ENCODE measurements at regions not wholly inside any gene's neighbourhood (a gene's known extent, or its start where the extent isn't known, plus 50 kb on each side); places are given as distances from the start of the nearest gene placed in this dataset.

- no peak for TF ChIP-seq TEF (CRISPR knock-in tag; IDR thresholded peaks at IDR 0.05)
- TF ChIP-seq AKNA (CRISPR knock-in tag; IDR thresholded peaks at IDR 0.05; ENCODE audit: borderline replicate concordance): no peak
- no peak for TF ChIP-seq U2AF2 (IDR thresholded peaks at IDR 0.05; ENCODE audit: low read depth, low read length)
- no peak; the same call in 1 of the 2 replicates for TF ChIP-seq KIAA2018 (CRISPR knock-in tag; IDR thresholded peaks at IDR 0.05; ENCODE audit: borderline replicate concordance)
- no peak for TF ChIP-seq PAWR (CRISPR knock-in tag; IDR thresholded peaks at IDR 0.05; ENCODE audit: borderline replicate concordance)
- peak; percentile 75; the same call in 1 of the 2 replicates for TF ChIP-seq ZNF580 (CRISPR knock-in tag; IDR thresholded peaks at IDR 0.05; ENCODE audit: borderline replicate concordance, low read depth)
- TF ChIP-seq ZNF788 (CRISPR knock-in tag; IDR thresholded peaks at IDR 0.05; ENCODE audit: borderline replicate concordance): 0 out of 2 replicates have a peak, but pooled peaks have one; percentile 27
- TF ChIP-seq FOSL2 (CRISPR knock-in tag; IDR thresholded peaks at IDR 0.05): peak; percentile 66
- peak; percentile 87 for TF ChIP-seq TBX2 (CRISPR knock-in tag; IDR thresholded peaks at IDR 0.05; ENCODE audit: borderline replicate concordance)
- TF ChIP-seq SMAD9 (CRISPR knock-in tag; IDR thresholded peaks at IDR 0.05): peak; percentile 87; the same call in 1 of the 2 replicates
- TF ChIP-seq ZNF33B (CRISPR knock-in tag; IDR thresholded peaks at IDR 0.05): no peak
- TF ChIP-seq AGO1 (IDR thresholded peaks at IDR 0.05; ENCODE audit: low read depth, low read length, poor library complexity, severe bottlenecking): no peak
- no peak for TF ChIP-seq ZNF350 (CRISPR knock-in tag; IDR thresholded peaks at IDR 0.05; ENCODE audit: borderline replicate concordance, low read depth)
- TF ChIP-seq ATRX (CRISPR knock-in tag; IDR thresholded peaks at IDR 0.05; ENCODE audit: borderline replicate concordance): no peak
- no peak for TF ChIP-seq RFXANK (CRISPR knock-in tag; IDR thresholded peaks at IDR 0.05)
These were observed 112.7 kb upstream of the EGLN3 start (continued) for GRCh38 chr14:34063470-34064164.

All from HepG2 (cell line).